ENCODE measurements at regions not wholly inside any gene's neighbourhood (a gene's known extent, or its start where the extent isn't known, plus 50 kb on each side); places are given as distances from the start of the nearest gene placed in this dataset.

- DNase-seq (ENCODE audit: low read depth), result no peak
Measured at GRCh38 chr18:10009321-10010144, 95.7 kb downstream of the VAPA start.

- no peak for DNase-seq (ENCODE audit: low read depth)
Measured at GRCh38 chr18:10010611-10011015, 96.8 kb downstream of the VAPA start.

GRCh38 chr18:10011061-10011460 lies 97.2 kb downstream of the VAPA start:
- DNase-seq (ENCODE audit: low read depth), result no peak

DNA sequence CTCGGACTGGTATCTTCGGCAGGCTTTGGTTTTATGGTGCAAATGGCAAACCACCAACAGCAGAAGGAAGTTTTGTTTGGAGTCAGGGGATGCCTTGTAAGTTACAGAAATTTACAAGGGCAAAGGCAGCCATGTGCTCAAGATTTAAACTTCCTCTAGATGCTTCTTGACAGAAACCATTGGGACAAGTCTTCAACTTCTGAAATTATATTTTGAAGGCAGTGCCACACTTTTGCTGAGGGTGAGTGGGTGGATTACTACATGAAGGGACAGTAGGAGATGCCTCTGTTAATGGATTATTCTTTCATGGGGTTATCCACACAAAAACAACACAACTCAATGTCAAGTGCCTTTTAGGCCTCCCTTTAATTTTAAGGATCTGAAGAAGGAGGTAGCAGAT lies 97.9 kb downstream of the VAPA start:
- DNase-seq (ENCODE audit: low read depth), result no peak

- no peak for DNase-seq (ENCODE audit: low read depth)
Measured at GRCh38 chr18:10012526-10012925, 98.7 kb downstream of the VAPA start.

DNA sequence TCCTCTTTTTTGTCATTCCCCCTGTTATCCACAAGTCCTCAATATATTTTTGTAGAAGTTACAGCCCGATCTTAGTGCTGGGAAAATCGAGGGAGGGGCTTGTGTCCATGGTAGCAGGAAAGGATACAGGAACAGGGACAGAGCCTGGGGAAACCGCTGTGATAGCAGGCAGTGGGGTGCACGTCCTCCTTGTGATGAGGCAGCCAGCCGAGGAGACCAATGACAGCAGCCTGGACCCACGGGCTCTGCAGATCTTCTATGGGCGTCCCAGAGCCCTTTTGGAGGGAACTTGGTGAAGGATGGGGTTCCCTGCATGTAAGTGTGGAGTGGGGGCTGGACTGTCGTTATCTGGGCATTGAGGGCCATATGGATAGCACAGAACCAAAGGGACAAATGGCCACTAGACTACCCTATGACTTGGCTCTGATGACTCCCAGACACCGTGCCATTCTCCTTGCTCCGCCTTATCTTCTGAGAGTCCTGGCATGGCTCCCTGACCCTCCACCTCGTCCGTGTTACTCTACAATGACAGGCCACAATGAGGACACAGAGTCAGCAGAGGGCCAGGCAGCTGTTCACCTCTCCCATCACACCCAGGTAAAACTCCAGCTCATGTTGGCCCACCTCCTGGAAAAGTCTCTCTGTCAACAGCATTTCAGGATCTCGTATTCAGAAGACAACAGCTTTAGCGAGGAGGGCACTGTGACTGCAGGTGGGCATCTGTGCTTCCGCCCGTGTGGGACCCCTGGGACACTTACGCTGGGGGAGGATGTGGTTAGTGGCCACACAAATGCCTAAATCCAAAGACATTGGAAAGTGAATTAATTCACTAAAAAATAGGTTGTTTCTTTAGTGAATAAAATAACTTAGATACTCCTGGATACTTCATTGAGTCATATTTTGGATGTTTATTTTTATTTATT lies 100.1 kb downstream of the VAPA start:
- DNase-seq (ENCODE audit: low read depth), result no peak

DNA sequence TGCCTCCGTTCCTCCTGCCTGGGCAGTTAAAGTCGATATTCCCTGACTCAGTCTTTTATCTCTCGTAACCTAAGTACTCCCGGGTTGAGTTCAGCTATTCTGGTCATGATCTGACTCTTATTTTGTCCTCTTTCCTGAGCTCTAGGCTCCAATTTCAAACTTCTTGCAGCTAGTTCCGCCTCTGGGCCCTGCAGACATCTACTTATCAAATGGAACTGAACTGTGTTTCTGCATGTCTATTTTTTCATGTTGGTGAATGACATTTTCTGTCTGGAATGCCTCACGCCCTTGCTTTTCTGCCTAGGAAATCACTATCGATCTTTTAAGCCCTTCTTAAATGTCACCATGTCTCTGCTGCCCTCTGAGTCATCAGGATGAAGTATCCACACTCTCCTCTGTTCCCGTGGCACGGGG lies 101.5 kb downstream of the VAPA start:
- DNase-seq (ENCODE audit: low read depth), result no peak

DNA sequence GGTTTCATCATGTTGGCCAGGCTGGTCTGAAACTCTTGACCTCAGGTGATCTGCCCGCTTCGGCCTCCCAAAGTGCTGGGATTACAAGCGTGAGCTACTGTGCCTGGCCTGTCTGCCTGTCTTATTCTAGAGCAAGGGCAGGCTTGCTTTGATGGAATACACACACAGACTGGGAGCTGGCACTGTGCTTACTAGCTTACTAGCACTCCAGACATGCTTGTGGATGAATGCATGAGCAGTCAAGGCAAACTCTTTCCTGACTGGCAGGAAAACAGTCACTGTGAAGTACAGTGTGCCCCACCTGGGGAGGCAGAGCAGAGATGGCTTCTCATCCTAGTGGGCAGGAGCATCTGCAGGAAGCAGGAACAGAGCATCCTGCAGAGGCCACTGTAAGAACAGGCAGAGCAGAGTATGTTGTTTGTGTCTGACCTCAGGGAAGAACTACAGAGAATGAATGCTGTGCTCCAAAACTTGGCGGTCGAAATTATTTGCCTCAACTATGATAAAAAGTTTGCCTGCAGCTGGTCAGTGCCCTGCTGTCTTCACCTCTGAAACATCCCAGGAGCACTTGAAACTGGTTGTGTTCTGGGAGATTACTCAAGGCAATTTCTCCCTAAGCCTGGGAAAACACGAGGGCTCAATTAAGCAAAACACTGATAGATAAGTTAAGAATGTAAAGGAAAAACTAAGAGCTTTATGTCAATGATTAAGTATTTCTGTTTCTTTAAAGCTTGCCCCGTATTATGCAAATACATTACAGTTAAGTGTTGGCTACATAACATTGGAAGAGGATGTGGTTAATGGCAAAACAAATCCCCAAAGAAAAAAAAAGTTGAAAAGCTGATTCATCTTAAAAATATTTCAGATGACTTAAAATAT lies 102.4 kb downstream of the VAPA start:
- no peak for DNase-seq (ENCODE audit: low read depth)

GRCh38 chr18:10017043-10017442 lies 103.2 kb downstream of the VAPA start:
- DNase-seq (ENCODE audit: low read depth), result no peak

DNA sequence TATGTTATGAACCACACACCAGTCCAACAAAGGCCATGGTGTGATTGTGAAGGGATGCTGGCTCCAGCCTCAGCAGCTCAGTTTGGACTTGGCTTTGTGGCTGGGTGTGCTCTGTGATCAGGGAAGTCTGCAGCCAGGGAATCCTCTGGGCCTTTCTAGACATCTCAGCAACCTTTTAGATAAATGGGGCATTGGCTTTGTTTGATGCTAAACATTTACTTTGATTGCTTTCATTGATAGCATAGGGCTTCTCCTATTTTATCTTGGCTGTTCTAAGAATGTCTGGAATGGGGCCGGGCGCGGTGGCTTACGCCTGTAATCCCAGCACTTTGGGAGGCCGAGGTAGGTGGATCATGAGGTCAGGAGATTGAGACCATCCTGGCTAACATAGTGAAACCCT lies 104.5 kb downstream of the VAPA start:
- no peak for DNase-seq (ENCODE audit: low read depth)

- no peak for DNase-seq (ENCODE audit: low read depth)
Measured at GRCh38 chr18:10020171-10020570, 106.4 kb downstream of the VAPA start.

DNA sequence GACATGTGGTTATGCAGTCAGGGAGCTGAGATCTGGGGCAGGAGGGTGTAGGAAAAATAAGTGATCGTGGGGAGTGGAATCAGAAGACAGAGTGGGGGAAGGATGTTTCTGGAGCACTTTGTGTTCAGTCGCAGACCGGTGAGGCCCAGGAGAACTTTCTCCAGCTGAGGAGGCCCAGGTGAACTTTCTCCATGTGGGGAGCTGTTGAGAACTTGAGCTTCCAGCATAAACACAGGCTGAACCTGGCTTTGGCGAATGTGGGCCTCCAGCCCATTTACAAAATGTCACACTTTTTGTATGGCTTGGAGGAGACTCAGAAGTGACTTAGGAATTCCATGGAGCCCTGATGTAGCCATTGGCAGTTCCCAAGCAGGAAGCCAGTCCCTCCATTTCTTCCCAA lies 108.5 kb downstream of the VAPA start:
- DNase-seq (ENCODE audit: low read depth), result no peak

- no peak for DNase-seq (ENCODE audit: low read depth)
Measured at GRCh38 chr18:10023853-10024570, 110.2 kb downstream of the VAPA start.

- no peak for DNase-seq (ENCODE audit: low read depth)
Measured at GRCh38 chr18:10025711-10026670, 112.2 kb downstream of the VAPA start.

GRCh38 chr18:10027031-10027430 lies 113.2 kb downstream of the VAPA start:
- DNase-seq (ENCODE audit: low read depth), result no peak

DNA sequence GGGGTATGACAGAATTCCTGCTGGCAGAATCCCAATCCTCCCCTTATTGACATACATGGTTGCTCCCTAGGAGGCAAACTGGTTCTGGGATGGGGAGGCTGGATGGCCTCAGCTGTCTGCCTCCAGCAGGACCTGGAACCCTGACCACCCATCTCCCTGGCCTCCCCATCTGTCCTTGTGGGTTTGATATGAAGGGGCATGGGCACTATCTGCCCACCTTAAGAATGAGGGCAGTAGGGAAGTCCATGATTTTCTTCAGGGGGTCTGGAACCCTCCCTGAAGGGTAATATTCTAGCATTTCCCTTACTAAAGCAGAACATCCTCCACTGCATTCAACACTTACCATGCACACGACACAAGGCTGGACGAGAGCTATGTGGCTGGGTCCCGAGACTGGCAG lies 113.6 kb downstream of the VAPA start:
- DNase-seq (ENCODE audit: low read depth), result no peak

DNA sequence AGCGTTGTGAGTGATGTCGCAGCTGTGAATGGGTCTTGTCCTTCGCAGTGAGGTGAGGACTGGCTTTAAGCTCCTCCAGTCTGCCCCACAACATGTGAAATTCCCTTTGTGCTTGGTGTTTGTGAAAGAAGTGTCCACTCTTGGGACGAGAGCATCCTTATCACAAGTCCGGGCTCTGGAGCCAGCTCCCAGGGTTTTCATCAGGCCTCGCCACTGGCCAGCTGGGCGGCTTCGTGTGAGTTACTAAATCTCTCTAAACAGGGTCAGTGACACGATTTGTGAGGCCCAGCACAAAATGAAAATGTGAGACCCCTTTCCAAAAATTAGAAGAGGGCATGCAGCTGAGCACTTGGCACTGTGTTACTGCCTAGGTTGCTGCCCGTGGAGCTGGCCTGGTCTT lies 115.9 kb downstream of the VAPA start:
- no peak for DNase-seq (ENCODE audit: low read depth)

GRCh38 chr18:10030816-10031541 lies 117.2 kb downstream of the VAPA start:
- DNase-seq (ENCODE audit: low read depth), result no peak

DNA sequence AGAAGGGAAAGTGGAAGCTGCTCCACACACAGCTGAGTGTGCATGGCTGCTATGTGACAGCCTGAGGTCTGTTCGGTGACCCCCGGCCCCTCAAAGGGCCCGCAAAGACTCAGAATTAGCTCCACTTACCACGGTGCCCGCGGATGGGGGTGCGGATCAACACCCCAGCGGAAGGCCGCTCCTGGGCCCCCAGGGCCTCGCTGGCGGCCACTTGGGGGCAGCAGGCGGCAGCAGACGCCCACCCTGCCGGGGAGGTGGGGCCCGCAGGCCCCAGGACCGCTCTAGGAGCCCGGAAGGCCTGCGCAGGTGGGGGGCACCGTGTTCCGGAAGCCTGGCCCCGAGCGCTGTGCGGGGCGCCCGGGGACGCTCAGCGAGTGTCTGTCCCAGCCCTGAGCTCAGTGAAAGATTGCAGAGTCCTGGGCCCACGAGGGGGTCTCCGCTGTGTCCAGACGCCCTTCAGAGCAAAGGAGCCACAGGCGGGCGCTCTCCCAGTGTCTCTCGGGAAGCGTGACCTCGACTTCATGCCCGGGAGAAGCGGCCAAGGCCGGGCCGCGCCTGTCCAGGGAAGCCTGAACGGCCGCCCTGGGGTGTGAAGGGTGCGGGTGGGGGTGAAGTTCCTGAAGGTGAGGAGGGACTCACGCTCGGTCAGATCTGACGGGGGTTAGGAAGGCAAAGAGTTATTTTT lies 118.7 kb downstream of the VAPA start:
- peak; percentile 13 for DNase-seq (ENCODE audit: low read depth)
